HUES6 (cell line): ENCODE measurements at regions not wholly inside any gene's neighbourhood (a gene's known extent, or its start where the extent isn't known, plus 50 kb on each side); places are given as distances from the start of the nearest gene placed in this dataset.

Experiments used
- H3K27ac ChIP-seq: 2 replicates; pipeline ENCODE4 v1.7.0; 2013; ENCODE audit warnings: low read depth, mild to moderate bottlenecking, low read length, inconsistent platforms
- H3K27me3 ChIP-seq: 2 replicates; pipeline ENCODE4 v1.6.1; 2013; ENCODE audit warnings: low read length; ENCODE audit not compliant: control insufficient read depth, insufficient read depth
- H3K36me3 ChIP-seq: 2 replicates; pipeline ENCODE4 v1.6.1; 2013; ENCODE audit warnings: low read length; ENCODE audit not compliant: control insufficient read depth, insufficient read depth
- H3K4me1 ChIP-seq: 2 replicates; pipeline ENCODE4 v1.6.1; 2013; ENCODE audit warnings: low read length; ENCODE audit not compliant: control insufficient read depth, insufficient read depth
- H3K4me3 ChIP-seq: 2 replicates; pipeline ENCODE4 v1.5.1; 2013; ENCODE audit warnings: low read depth, low read length
- H3K9ac ChIP-seq: one replicate; pipeline ENCODE4 v1.6.1; 2013; ENCODE audit warnings: mild to moderate bottlenecking, low read length
- H3K9me3 ChIP-seq: 2 replicates; pipeline ENCODE4 v1.6.1; 2013; ENCODE audit warnings: low read depth, low read length; ENCODE audit not compliant: control insufficient read depth, insufficient read depth

GRCh38 chr11:95378789-95379188, 147.8 kb upstream of the SESN3 start:
- Histone ChIP-seq H3K36me3 (no peaks in the 10 kb centered on the region), H3K4me1 (peaks cover 20% of the 10 kb centered on the region), H3K9ac (no peak overlapping the region), H3K27me3 (no peaks in the 10 kb centered on the region), H3K27ac (no peak overlapping the region), H3K4me3 (no peak overlapping the region), H3K9me3 (no peaks in the 10 kb centered on the region)

- Histone ChIP-seq H3K9ac (no peak overlapping the region), H3K4me1 (peaks cover 20% of the 10 kb centered on the region), H3K4me3 (no peak overlapping the region), H3K9me3 (no peaks in the 10 kb centered on the region), H3K36me3 (no peaks in the 10 kb centered on the region), H3K27me3 (no peaks in the 10 kb centered on the region), H3K27ac (no peak overlapping the region)
Measured at GRCh38 chr11:95378111-95378510, 147.1 kb upstream of the SESN3 start.

GRCh38 chr11:95375886-95376285, 144.9 kb upstream of the SESN3 start:
- Histone ChIP-seq H3K4me1 (peaks cover 20% of the 10 kb centered on the region), H3K36me3 (no peaks in the 10 kb centered on the region), H3K27ac (no peak overlapping the region), H3K9me3 (no peaks in the 10 kb centered on the region), H3K4me3 (no peak overlapping the region), H3K9ac (no peak overlapping the region), H3K27me3 (no peaks in the 10 kb centered on the region)

DNA sequence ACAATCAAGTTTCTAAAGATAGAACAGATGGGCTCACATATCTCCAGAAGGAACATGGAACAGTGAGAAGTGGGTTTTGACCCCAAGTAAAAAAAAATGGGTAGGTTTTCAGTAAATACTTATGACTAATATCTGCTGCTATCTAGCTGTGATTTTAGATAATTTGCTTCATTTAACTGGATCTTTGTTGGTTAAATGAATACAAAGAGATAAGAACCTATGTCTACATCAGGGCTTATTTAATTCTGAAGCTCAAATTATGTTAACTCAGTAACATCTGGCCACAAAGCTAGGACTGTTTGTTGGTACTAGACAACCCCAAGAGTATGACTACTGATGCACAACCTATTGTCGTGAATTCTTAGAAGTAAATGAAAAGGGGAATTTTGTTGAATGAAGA, 144.4 kb upstream of the SESN3 start:
- no peaks in the 10 kb centered on the region for H3K36me3 ChIP-seq
- peaks cover 20% of the 10 kb centered on the region for H3K4me1 ChIP-seq
- no peak overlapping the region for H3K9ac ChIP-seq
- no peaks in the 10 kb centered on the region for H3K27me3 ChIP-seq
- H3K4me3 ChIP-seq = no peak overlapping the region
- H3K27ac ChIP-seq = no peak overlapping the region
- no peaks in the 10 kb centered on the region for H3K9me3 ChIP-seq

DNA sequence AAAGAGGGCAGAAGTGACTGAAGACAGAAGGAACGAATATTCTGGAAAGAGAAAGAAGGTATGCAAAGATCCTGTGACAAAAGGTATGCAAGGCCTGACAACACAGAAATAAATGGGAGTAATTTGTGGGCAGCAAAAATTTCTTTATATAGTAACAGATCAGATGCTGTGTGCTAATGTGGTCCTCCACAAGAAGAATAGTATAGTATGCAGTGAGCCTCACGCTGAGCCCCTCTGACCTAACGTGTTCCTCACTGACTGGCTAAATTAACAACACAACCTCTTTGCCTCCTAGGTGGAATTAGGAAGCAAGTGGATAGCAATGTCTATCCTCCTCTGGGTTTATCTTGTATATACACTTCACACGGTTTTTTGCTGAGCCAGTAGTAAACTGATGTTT, 143.1 kb upstream of the SESN3 start:
- Histone ChIP-seq H3K9ac (no peak overlapping the region), H3K4me3 (no peak overlapping the region), H3K36me3 (no peaks in the 10 kb centered on the region), H3K4me1 (peaks cover 18% of the 10 kb centered on the region), H3K9me3 (no peaks in the 10 kb centered on the region), H3K27ac (no peak overlapping the region), H3K27me3 (no peaks in the 10 kb centered on the region)

GRCh38 chr11:95373241-95373640, 142.2 kb upstream of the SESN3 start:
- Histone ChIP-seq H3K27me3 (no peaks in the 10 kb centered on the region), H3K27ac (no peak overlapping the region), H3K4me1 (peaks cover 10% of the 10 kb centered on the region), H3K9me3 (no peaks in the 10 kb centered on the region), H3K36me3 (no peaks in the 10 kb centered on the region), H3K9ac (no peak overlapping the region), H3K4me3 (no peak overlapping the region)

GRCh38 chr11:95372097-95372656, 141.2 kb upstream of the SESN3 start:
- Histone ChIP-seq H3K9ac (no peak overlapping the region), H3K36me3 (no peaks in the 10 kb centered on the region), H3K4me3 (no peak overlapping the region), H3K9me3 (no peaks in the 10 kb centered on the region), H3K27ac (no peak overlapping the region), H3K4me1 (peaks cover 8% of the 10 kb centered on the region), H3K27me3 (no peaks in the 10 kb centered on the region)

DNA sequence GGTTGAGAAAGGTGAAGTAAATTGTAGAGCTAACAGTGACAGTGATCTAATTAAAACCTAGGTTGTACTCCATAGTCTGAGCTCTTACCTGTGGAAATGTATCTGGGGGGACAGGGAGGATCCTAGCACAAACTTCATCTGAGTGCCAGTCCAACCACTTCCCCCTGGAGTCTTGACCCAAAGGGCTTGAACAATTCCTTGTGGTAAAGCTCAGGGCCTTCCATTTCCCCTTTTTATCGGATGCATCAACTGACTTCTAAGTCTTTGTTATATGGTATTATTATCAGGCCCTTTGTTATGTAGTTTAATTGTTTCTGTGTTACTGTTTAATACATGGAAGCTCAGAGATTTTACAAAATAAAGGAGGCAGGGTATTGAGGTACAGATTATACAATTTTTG, 140.2 kb upstream of the SESN3 start:
- no peak overlapping the region for H3K9ac ChIP-seq
- no peaks in the 10 kb centered on the region for H3K9me3 ChIP-seq
- no peak overlapping the region for H3K4me3 ChIP-seq
- no peaks in the 10 kb centered on the region for H3K36me3 ChIP-seq
- H3K27me3 ChIP-seq = no peaks in the 10 kb centered on the region
- peaks cover 4% of the 10 kb centered on the region for H3K4me1 ChIP-seq
- no peak overlapping the region for H3K27ac ChIP-seq

- Histone ChIP-seq H3K9me3 (no peaks in the 10 kb centered on the region), H3K4me3 (no peak overlapping the region), H3K36me3 (no peaks in the 10 kb centered on the region), H3K27ac (no peak overlapping the region), H3K27me3 (no peaks in the 10 kb centered on the region), H3K9ac (no peak overlapping the region), H3K4me1 (peaks cover 21% of the 10 kb centered on the region)
Measured at GRCh38 chr11:95367726-95368125, 136.7 kb upstream of the SESN3 start.

GRCh38 chr11:95365348-95365747, 134.3 kb upstream of the SESN3 start:
- no peaks in the 10 kb centered on the region for H3K9me3 ChIP-seq
- no peak overlapping the region for H3K9ac ChIP-seq
- no peaks in the 10 kb centered on the region for H3K27me3 ChIP-seq
- H3K27ac ChIP-seq = no peak overlapping the region
- H3K4me3 ChIP-seq = no peak overlapping the region
- no peaks in the 10 kb centered on the region for H3K36me3 ChIP-seq
- H3K4me1 ChIP-seq = peaks cover 28% of the 10 kb centered on the region

DNA sequence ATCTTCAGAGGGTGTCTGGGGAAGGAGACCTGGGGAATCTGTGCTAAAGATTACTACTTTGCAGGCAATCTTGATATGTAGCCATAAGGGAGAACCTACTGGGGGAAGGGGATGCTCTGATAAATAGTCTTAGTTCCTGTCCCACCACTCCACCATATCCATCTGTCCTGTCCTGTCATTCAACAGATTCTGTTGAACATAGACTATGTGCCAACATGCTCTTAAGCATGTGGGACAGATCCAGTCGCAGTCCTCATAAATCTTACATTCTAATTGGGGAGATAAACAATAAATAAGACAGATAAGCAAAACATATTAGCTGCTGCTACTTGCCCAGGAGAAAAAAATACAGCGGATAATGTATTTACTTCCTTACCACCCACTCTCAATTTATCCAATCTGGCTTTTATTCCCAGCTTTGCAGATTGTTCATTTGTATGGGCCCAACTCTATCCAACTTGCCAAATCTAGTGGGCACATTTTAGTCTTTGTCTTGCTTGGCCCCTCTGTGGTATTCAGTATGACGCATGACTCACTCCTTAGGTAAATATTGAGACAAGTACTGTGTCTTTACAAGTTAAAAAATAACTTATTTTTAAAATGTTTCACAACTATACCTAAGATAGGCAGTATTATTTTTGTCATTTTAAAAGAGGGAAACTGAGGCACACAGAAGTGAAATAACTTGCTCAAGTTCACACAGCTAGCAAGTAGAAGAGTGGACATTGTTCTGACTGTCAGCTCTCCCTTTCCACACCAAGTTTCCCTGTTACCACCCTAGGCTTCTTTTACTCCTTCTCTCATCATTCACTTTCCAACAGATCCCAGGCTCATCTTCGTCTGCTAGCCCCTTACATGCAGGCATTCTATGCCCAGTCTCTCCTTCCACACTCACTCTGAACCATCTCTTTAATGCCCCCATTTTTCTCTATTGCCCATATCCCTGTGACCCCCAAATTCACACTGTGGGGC, 133.6 kb upstream of the SESN3 start:
- Histone ChIP-seq H3K9ac (no peak overlapping the region), H3K27ac (no peak overlapping the region), H3K36me3 (no peaks in the 10 kb centered on the region), H3K27me3 (no peaks in the 10 kb centered on the region), H3K4me1 (peaks cover 36% of the 10 kb centered on the region), H3K4me3 (no peak overlapping the region), H3K9me3 (no peaks in the 10 kb centered on the region)
